Glutamatergic neuron (in vitro differentiated cells): ENCODE measurements at regions not wholly inside any gene's neighbourhood (a gene's known extent, or its start where the extent isn't known, plus 50 kb on each side); places are given as distances from the start of the nearest gene placed in this dataset.

Experiments
- DNase-seq: peaks from one replicate; pipeline ENCODE4 v3.0.0; 2022
- H3K27ac Mint-ChIP-seq: one replicate; pipeline ENCODE4 v1.8.0; 2020; ENCODE audit warnings: mild to moderate bottlenecking, mixed read lengths, inconsistent platforms; ENCODE audit not compliant: unreplicated experiment
- H3K27me3 Mint-ChIP-seq: one replicate; pipeline ENCODE4 v1.8.0; 2020; ENCODE audit warnings: mild to moderate bottlenecking, moderate library complexity, mixed read lengths, inconsistent platforms; ENCODE audit not compliant: unreplicated experiment
- H3K36me3 Mint-ChIP-seq: one replicate; pipeline ENCODE4 v1.8.0; 2020; ENCODE audit warnings: mild to moderate bottlenecking, mixed read lengths, inconsistent platforms; ENCODE audit not compliant: unreplicated experiment
- H3K4me1 Mint-ChIP-seq: one replicate; pipeline ENCODE4 v1.8.0; 2020; ENCODE audit warnings: mild to moderate bottlenecking, low read depth, mixed read lengths, inconsistent platforms; ENCODE audit not compliant: unreplicated experiment
- H3K4me3 Mint-ChIP-seq: one replicate; pipeline ENCODE4 v1.8.0; 2020; ENCODE audit warnings: mild to moderate bottlenecking, mixed read lengths, inconsistent platforms; ENCODE audit not compliant: unreplicated experiment
- H3K9me3 Mint-ChIP-seq: one replicate; pipeline ENCODE4 v1.8.0; 2020; ENCODE audit warnings: mild to moderate bottlenecking, moderate library complexity, mixed read lengths, inconsistent platforms; ENCODE audit not compliant: unreplicated experiment
- CTCF ChIP-seq: fragments of 200-600 bp; sonication (generic); IDR thresholded peaks from one replicate; pipeline ENCODE4 v1.5.0; 2021; ENCODE audit not compliant: partially characterized antibody, unreplicated experiment

GRCh38 chr2:62309081-62309464 is 113.2 kb downstream of the B3GNT2 start:
- no peak overlapping the region for H3K27ac Mint-ChIP-seq
- no peak overlapping the region for H3K4me3 Mint-ChIP-seq
- no peaks in the 10 kb centered on the region for H3K27me3 Mint-ChIP-seq
- no peaks in the 10 kb centered on the region for H3K36me3 Mint-ChIP-seq
- peaks cover 3% of the 10 kb centered on the region for H3K4me1 Mint-ChIP-seq
- H3K9me3 Mint-ChIP-seq = peaks cover 4% of the 10 kb centered on the region
- no peak for TF ChIP-seq CTCF
- no peak for DNase-seq

GRCh38 chr2:62307469-62308389 is 111.8 kb downstream of the B3GNT2 start:
- no peaks in the 10 kb centered on the region for H3K27me3 Mint-ChIP-seq
- H3K27ac Mint-ChIP-seq = no peak overlapping the region

GRCh38 chr2:62306751-62307468 is 111.0 kb downstream of the B3GNT2 start:
- Mint-ChIP-seq H3K4me1 (peaks cover 3% of the 10 kb centered on the region), H3K27me3 (no peaks in the 10 kb centered on the region), H3K27ac (no peak overlapping the region), H3K36me3 (no peaks in the 10 kb centered on the region), H3K4me3 (no peak overlapping the region), H3K9me3 (peaks cover 5% of the 10 kb centered on the region)
- TF ChIP-seq CTCF = no peak
- DNase-seq = no peak

More at GRCh38 chr2:62307469-62308389, 111.8 kb downstream of the B3GNT2 start:
- DNase-seq = no peak
- peaks cover 5% of the 10 kb centered on the region for H3K9me3 Mint-ChIP-seq
- no peak overlapping the region for H3K4me3 Mint-ChIP-seq
- no peaks in the 10 kb centered on the region for H3K36me3 Mint-ChIP-seq
- TF ChIP-seq CTCF = no peak
- H3K4me1 Mint-ChIP-seq = peaks cover 3% of the 10 kb centered on the region

GRCh38 chr2:62305421-62306176 is 109.7 kb downstream of the B3GNT2 start:
- no peak for DNase-seq
- Mint-ChIP-seq H3K4me1 (peaks cover 3% of the 10 kb centered on the region), H3K27ac (no peak overlapping the region), H3K4me3 (no peak overlapping the region), H3K27me3 (no peaks in the 10 kb centered on the region), H3K9me3 (peaks cover 5% of the 10 kb centered on the region), H3K36me3 (no peaks in the 10 kb centered on the region)
- TF ChIP-seq CTCF = no peak
